Retinal pigment epithelial cell (primary cell): ENCODE measurements at regions not wholly inside any gene's neighbourhood (a gene's known extent, or its start where the extent isn't known, plus 50 kb on each side); places are given as distances from the start of the nearest gene placed in this dataset.

ENCODE experiments used
- DNase-seq: peaks from one replicate; pipeline ENCODE4 v3.0.0-alpha.2; 2010; ENCODE audit warnings: low read depth
- H3K4me3 ChIP-seq: 2 replicates; pipeline ENCODE4 v1.5.1; 2011; ENCODE audit warnings: mild to moderate bottlenecking, low read length, control low read depth, moderate library complexity
- CTCF ChIP-seq: conservative IDR thresholded peaks from 2 replicates; pipeline ENCODE4 v1.5.1; 2011; ENCODE audit warnings: low read depth, low read length, control low read depth, inconsistent platforms

GRCh38 chr10:3662775-3663174, 122.2 kb downstream of the KLF6 start:
- TF ChIP-seq CTCF = no peak
- H3K4me3 ChIP-seq = no peak overlapping the region
- DNase-seq = no peak

GRCh38 chr10:3661271-3661670, 123.7 kb downstream of the KLF6 start:
- no peak for DNase-seq
- H3K4me3 ChIP-seq = no peak overlapping the region
- TF ChIP-seq CTCF = no peak

GRCh38 chr10:3660753-3661152, 124.3 kb downstream of the KLF6 start:
- TF ChIP-seq CTCF = no peak
- DNase-seq = no peak
- no peak overlapping the region for H3K4me3 ChIP-seq

GRCh38 chr10:3659203-3659917, 125.6 kb downstream of the KLF6 start:
- TF ChIP-seq CTCF = no peak
- DNase-seq = no peak
- no peak overlapping the region for H3K4me3 ChIP-seq

GRCh38 chr10:3658766-3659165, 126.2 kb downstream of the KLF6 start:
- TF ChIP-seq CTCF = no peak
- no peak overlapping the region for H3K4me3 ChIP-seq

GRCh38 chr10:3656214-3656613, 128.8 kb downstream of the KLF6 start:
- DNase-seq = no peak
- no peak overlapping the region for H3K4me3 ChIP-seq
- TF ChIP-seq CTCF = no peak

More at GRCh38 chr10:3658766-3659165, 126.2 kb downstream of the KLF6 start:
- no peak for DNase-seq

GRCh38 chr10:3655528-3655927, 129.5 kb downstream of the KLF6 start:
- no peak overlapping the region for H3K4me3 ChIP-seq
- TF ChIP-seq CTCF = no peak
- DNase-seq = no peak
